ENCODE measurements at regions not wholly inside any gene's neighbourhood (a gene's known extent, or its start where the extent isn't known, plus 50 kb on each side); places are given as distances from the start of the nearest gene placed in this dataset.

GRCh38 chr3:59436164-59436958 is 386.5 kb upstream of the CFAP20DC start:
- no peak overlapping the region for H3K4me3 ChIP-seq (ENCODE audit: low read length)
- no peaks in the 10 kb centered on the region for H3K4me1 ChIP-seq (ENCODE audit: control insufficient read depth, insufficient read depth, low read length)
- no peak for DNase-seq (ENCODE audit: low read depth, low spot score)
- WGBS (ENCODE audit: insufficient coverage, insufficient read length): no CpG with 5 or more reads among the region's 2 CpGs
- H3K36me3 ChIP-seq (ENCODE audit: control insufficient read depth, insufficient read depth, low read length): no peaks in the 10 kb centered on the region
- peaks cover 24% of the 10 kb centered on the region for H3K27me3 ChIP-seq (ENCODE audit: control insufficient read depth, insufficient read depth, low read length)
- H3K27ac ChIP-seq (ENCODE audit: low read length): no peak overlapping the region
- H3K9me3 ChIP-seq (ENCODE audit: control insufficient read depth, insufficient read depth, low read length): no peaks in the 10 kb centered on the region

DNA sequence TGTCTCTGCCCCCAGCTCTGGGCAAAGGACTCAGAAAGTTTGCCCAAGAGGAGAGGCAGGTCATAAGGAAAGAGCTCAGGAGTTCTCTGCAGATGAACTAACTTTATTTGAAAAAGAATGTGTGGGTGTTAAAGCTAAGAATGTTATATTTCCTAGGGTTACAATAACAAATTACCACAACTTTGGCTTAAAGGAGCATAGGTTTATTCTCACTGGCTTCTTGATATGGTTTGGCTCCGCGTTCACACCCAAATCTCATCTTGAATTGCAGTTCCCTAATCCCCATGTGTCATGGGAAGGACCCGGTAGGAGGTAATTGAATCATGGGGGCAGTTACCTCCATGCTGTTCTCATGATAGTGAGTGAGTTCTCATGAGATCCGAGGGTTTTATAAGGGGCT is 383.7 kb upstream of the CFAP20DC start:
- no CpG with 5 or more reads among the region's 4 CpGs for WGBS (ENCODE audit: insufficient coverage, insufficient read length)
- no peaks in the 10 kb centered on the region for H3K36me3 ChIP-seq (ENCODE audit: control insufficient read depth, insufficient read depth, low read length)
- no peak overlapping the region for H3K4me3 ChIP-seq (ENCODE audit: low read length)
- no peak overlapping the region for H3K27ac ChIP-seq (ENCODE audit: low read length)
- no peaks in the 10 kb centered on the region for H3K4me1 ChIP-seq (ENCODE audit: control insufficient read depth, insufficient read depth, low read length)
- DNase-seq (ENCODE audit: low read depth, low spot score): no peak
- H3K9me3 ChIP-seq (ENCODE audit: control insufficient read depth, insufficient read depth, low read length): no peaks in the 10 kb centered on the region
- H3K27me3 ChIP-seq (ENCODE audit: control insufficient read depth, insufficient read depth, low read length): peaks cover 6% of the 10 kb centered on the region; the same call in 1 of the 2 replicates

DNA sequence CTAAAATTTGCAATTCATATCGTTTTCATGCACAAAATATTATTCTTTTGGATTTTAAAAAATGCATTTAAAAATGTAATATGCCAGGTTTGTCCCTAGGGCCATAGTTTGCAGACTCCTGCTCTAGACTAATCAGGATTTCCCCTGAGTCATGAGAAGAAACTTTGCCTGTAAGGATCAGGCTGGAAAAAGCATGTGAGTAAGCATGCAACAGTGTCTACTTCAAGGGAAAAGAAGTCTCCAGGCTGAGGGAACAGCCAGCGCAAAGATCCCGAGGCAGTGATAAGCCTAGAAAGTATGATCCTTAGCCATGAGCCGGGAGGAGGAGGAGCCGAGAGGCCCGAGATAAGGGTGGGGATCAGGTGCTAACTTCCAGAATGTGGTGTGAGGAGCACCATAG is 382.8 kb upstream of the CFAP20DC start:
- no peaks in the 10 kb centered on the region for H3K9me3 ChIP-seq (ENCODE audit: control insufficient read depth, insufficient read depth, low read length)
- H3K4me3 ChIP-seq (ENCODE audit: low read length): no peak overlapping the region
- no peak overlapping the region for H3K27ac ChIP-seq (ENCODE audit: low read length)
- no peaks in the 10 kb centered on the region for H3K4me1 ChIP-seq (ENCODE audit: control insufficient read depth, insufficient read depth, low read length)
- H3K27me3 ChIP-seq (ENCODE audit: control insufficient read depth, insufficient read depth, low read length): peaks cover 1% of the 10 kb centered on the region; the same call in 1 of the 2 replicates
- no CpG with 5 or more reads among the region's 6 CpGs for WGBS (ENCODE audit: insufficient coverage, insufficient read length)
- no peak for DNase-seq (ENCODE audit: low read depth, low spot score)
- no peaks in the 10 kb centered on the region for H3K36me3 ChIP-seq (ENCODE audit: control insufficient read depth, insufficient read depth, low read length)

DNA sequence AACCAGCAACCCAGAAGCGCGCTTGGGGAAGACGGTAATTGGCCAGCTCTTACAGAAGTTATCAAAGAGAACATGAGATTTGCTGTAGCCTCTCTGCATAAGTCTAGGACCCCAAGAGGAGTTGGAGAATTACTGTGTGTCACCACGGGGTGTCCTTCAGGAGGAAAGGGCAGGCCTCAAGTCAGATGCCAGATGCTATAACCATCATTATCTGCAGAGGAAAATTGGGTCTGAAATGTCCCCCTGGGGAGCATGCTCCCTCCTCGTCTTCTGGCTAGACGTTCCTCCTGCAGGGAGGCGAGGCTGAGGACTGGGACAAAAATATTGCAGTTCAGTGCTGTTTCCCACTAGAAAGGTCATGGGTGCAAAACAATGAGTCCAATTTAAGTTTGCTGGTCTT is 380.5 kb upstream of the CFAP20DC start:
- Histone ChIP-seq H3K4me1 (ENCODE audit: control insufficient read depth, insufficient read depth, low read length) (no peaks in the 10 kb centered on the region), H3K27ac (ENCODE audit: low read length) (no peak overlapping the region), H3K27me3 (ENCODE audit: control insufficient read depth, insufficient read depth, low read length) (no peaks in the 10 kb centered on the region), H3K36me3 (ENCODE audit: control insufficient read depth, insufficient read depth, low read length) (no peaks in the 10 kb centered on the region), H3K4me3 (ENCODE audit: low read length) (no peak overlapping the region), H3K9me3 (ENCODE audit: control insufficient read depth, insufficient read depth, low read length) (no peaks in the 10 kb centered on the region)
- no CpG with 5 or more reads among the region's 7 CpGs for WGBS (ENCODE audit: insufficient coverage, insufficient read length)
- DNase-seq (ENCODE audit: low read depth, low spot score): no peak

- H3K27me3 ChIP-seq (ENCODE audit: control insufficient read depth, insufficient read depth, low read length): no peaks in the 10 kb centered on the region
- no peak overlapping the region for H3K4me3 ChIP-seq (ENCODE audit: low read length)
- H3K27ac ChIP-seq (ENCODE audit: low read length): no peak overlapping the region
- DNase-seq (ENCODE audit: low read depth, low spot score): no peak
- WGBS (ENCODE audit: insufficient coverage, insufficient read length): no CpG with 5 or more reads among the region's 2 CpGs
- no peaks in the 10 kb centered on the region for H3K4me1 ChIP-seq (ENCODE audit: control insufficient read depth, insufficient read depth, low read length)
- no peaks in the 10 kb centered on the region for H3K9me3 ChIP-seq (ENCODE audit: control insufficient read depth, insufficient read depth, low read length)
- H3K36me3 ChIP-seq (ENCODE audit: control insufficient read depth, insufficient read depth, low read length): no peaks in the 10 kb centered on the region
These were observed 379.4 kb upstream of the CFAP20DC start for GRCh38 chr3:59429198-59429597.

DNA sequence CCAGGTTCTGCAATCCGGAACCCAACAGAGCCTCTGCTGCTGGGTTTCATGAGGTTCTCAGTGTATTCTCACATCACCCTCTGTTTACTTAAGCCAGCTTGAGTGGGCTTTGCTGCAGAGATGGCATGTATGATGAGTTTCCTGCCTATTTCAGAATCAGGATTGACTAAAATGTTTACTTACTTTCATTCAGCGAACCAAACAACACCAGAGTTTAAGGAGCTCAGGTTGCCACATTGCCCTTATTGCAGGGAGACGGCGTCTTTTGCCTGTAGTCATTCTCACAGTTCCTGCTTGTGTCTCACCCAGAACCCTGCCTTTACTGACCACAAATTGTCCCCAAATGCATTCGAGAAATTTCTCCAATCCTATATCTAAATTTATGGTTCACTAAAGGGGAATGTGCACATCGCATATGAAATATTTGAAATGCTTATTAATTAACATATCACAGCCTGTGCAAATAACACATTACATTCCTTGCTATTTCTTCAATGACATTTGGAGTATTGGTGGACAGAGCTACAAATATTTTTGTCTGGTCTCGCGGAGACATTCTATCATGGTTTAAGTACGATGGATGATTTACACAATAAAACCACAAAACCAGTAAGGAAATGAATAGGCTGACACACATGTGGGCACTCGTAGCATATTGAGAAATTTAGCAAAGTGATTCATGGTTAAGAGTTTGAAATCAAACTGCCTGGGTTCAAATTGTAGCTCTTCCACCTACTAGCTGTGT is 377.2 kb upstream of the CFAP20DC start:
- H3K4me1 ChIP-seq (ENCODE audit: control insufficient read depth, insufficient read depth, low read length): no peaks in the 10 kb centered on the region
- H3K9me3 ChIP-seq (ENCODE audit: control insufficient read depth, insufficient read depth, low read length): no peaks in the 10 kb centered on the region
- no CpG with 5 or more reads among the region's 10 CpGs for WGBS (ENCODE audit: insufficient coverage, insufficient read length)
- H3K27ac ChIP-seq (ENCODE audit: low read length): no peak overlapping the region
- no peaks in the 10 kb centered on the region for H3K36me3 ChIP-seq (ENCODE audit: control insufficient read depth, insufficient read depth, low read length)
- H3K4me3 ChIP-seq (ENCODE audit: low read length): no peak overlapping the region
- no peaks in the 10 kb centered on the region for H3K27me3 ChIP-seq (ENCODE audit: control insufficient read depth, insufficient read depth, low read length)
- no peak for DNase-seq (ENCODE audit: low read depth, low spot score)

- DNase-seq (ENCODE audit: low read depth, low spot score): no peak
- no CpG with 5 or more reads among the region's 5 CpGs for WGBS (ENCODE audit: insufficient coverage, insufficient read length)
- Histone ChIP-seq H3K4me3 (ENCODE audit: low read length) (no peak overlapping the region), H3K27ac (ENCODE audit: low read length) (no peak overlapping the region), H3K4me1 (ENCODE audit: control insufficient read depth, insufficient read depth, low read length) (no peaks in the 10 kb centered on the region), H3K36me3 (ENCODE audit: control insufficient read depth, insufficient read depth, low read length) (no peaks in the 10 kb centered on the region), H3K9me3 (ENCODE audit: control insufficient read depth, insufficient read depth, low read length) (no peaks in the 10 kb centered on the region), H3K27me3 (ENCODE audit: control insufficient read depth, insufficient read depth, low read length) (no peaks in the 10 kb centered on the region)
These were observed 376.1 kb upstream of the CFAP20DC start for GRCh38 chr3:59425942-59426341.

DNA sequence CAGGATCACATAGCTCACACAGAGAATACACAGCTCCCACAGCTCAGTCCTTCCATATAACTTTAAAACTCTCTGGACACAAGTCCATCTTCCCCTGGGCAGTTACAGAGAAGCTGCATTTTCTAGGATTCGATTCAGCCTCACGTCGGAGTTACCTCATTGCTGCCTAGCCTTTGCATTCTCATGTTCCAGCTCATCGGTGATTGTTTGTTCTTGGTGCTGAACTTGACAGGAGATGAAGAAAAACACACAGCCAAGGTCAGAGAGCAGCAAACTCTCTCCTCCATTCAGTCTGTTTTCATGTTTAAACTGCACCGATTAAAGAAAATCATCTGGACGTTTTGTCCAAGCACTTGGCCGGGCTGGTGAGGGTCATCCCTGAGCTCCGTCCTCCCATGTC is 375.5 kb upstream of the CFAP20DC start:
- no peaks in the 10 kb centered on the region for H3K9me3 ChIP-seq (ENCODE audit: control insufficient read depth, insufficient read depth, low read length)
- H3K4me3 ChIP-seq (ENCODE audit: low read length): no peak overlapping the region
- no peaks in the 10 kb centered on the region for H3K27me3 ChIP-seq (ENCODE audit: control insufficient read depth, insufficient read depth, low read length)
- H3K27ac ChIP-seq (ENCODE audit: low read length): no peak overlapping the region
- no peaks in the 10 kb centered on the region for H3K36me3 ChIP-seq (ENCODE audit: control insufficient read depth, insufficient read depth, low read length)
- H3K4me1 ChIP-seq (ENCODE audit: control insufficient read depth, insufficient read depth, low read length): no peaks in the 10 kb centered on the region
- no CpG with 5 or more reads among the region's 8 CpGs for WGBS (ENCODE audit: insufficient coverage, insufficient read length)
- DNase-seq (ENCODE audit: low read depth, low spot score): no peak

- no CpG with 5 or more reads among the region's 10 CpGs for WGBS (ENCODE audit: insufficient coverage, insufficient read length)
- Histone ChIP-seq H3K4me1 (ENCODE audit: control insufficient read depth, insufficient read depth, low read length) (no peaks in the 10 kb centered on the region), H3K4me3 (ENCODE audit: low read length) (no peak overlapping the region), H3K27ac (ENCODE audit: low read length) (no peak overlapping the region), H3K27me3 (ENCODE audit: control insufficient read depth, insufficient read depth, low read length) (no peaks in the 10 kb centered on the region), H3K36me3 (ENCODE audit: control insufficient read depth, insufficient read depth, low read length) (no peaks in the 10 kb centered on the region), H3K9me3 (ENCODE audit: control insufficient read depth, insufficient read depth, low read length) (no peaks in the 10 kb centered on the region)
- no peak for DNase-seq (ENCODE audit: low read depth, low spot score)
These were observed 374.6 kb upstream of the CFAP20DC start for GRCh38 chr3:59424268-59425010.

- no CpG with 5 or more reads among the region's 11 CpGs for WGBS (ENCODE audit: insufficient coverage, insufficient read length)
- H3K4me1 ChIP-seq (ENCODE audit: control insufficient read depth, insufficient read depth, low read length): no peaks in the 10 kb centered on the region
- H3K4me3 ChIP-seq (ENCODE audit: low read length): no peak overlapping the region
These were observed 373.9 kb upstream of the CFAP20DC start for GRCh38 chr3:59423707-59424106.

More at GRCh38 chr3:59423707-59424106, 373.9 kb upstream of the CFAP20DC start:
- H3K27ac ChIP-seq (ENCODE audit: low read length): no peak overlapping the region
- no peak for DNase-seq (ENCODE audit: low read depth, low spot score)
- H3K36me3 ChIP-seq (ENCODE audit: control insufficient read depth, insufficient read depth, low read length): no peaks in the 10 kb centered on the region
- H3K9me3 ChIP-seq (ENCODE audit: control insufficient read depth, insufficient read depth, low read length): no peaks in the 10 kb centered on the region
- no peaks in the 10 kb centered on the region for H3K27me3 ChIP-seq (ENCODE audit: control insufficient read depth, insufficient read depth, low read length)

Measured in iPS DF 6.9 (cell line).